Adrenal gland (tissue), 9 donors: ENCODE measurements at regions not wholly inside any gene's neighbourhood (a gene's known extent, or its start where the extent isn't known, plus 50 kb on each side); places are given as distances from the start of the nearest gene placed in this dataset.

Experiments
- DNase-seq, 7 donors: peaks; one replicate each; pipeline ENCODE4 v3.0.0-alpha.2; 2019 to 2020
- H3K27ac ChIP-seq, 5 donors: fragments of 200-600 bp; sonication (generic) in 4 of 5; 1 replicate in 3 of 5; 2 replicates in 2 of 5; pipeline versions ENCODE4 v1.5.1 to v1.8.0; 2016 to 2020; ENCODE audit warnings: mild to moderate bottlenecking in 1 of 5
- H3K27me3 ChIP-seq: fragments of 200-600 bp; 2 replicates; pipeline ENCODE4 v1.8.0; 2021
- H3K36me3 ChIP-seq, 2 donors: fragments of 200-600 bp; replicated peaks in 1 of 2; 1 replicate in 1 of 2; 2 replicates in 1 of 2; pipeline versions ENCODE4 v1.5.1 to v1.8.0; 2018 to 2022
- H3K4me1 ChIP-seq, 2 donors: fragments of 200-600 bp; replicated peaks in 1 of 2; 1 replicate in 1 of 2; 2 replicates in 1 of 2; pipeline versions ENCODE4 v1.5.1 to v1.8.0; 2018 to 2021
- H3K4me3 ChIP-seq, 4 donors: fragments of 200-600 bp; sonication (generic) in 3 of 4; one replicate each; pipeline ENCODE4 v1.5.1; 2016 to 2018
- H3K9me3 ChIP-seq, 3 donors: fragments of 200-600 bp; sonication (generic) in 1 of 3; replicated peaks in 1 of 3; 1 replicate in 2 of 3; 2 replicates in 1 of 3; pipeline versions ENCODE4 v1.5.1 to v1.8.0; 2016 to 2021
- POLR2A ChIP-seq, 2 donors: fragments of 450-650 bp; IDR thresholded peaks; one replicate each; pipeline ENCODE4 v1.6.1; 2017; ENCODE audit warnings: antibody characterized with exemption in 2 of 2, mild to moderate bottlenecking in 2 of 2, moderate library complexity in 1 of 2
- WGBS, 4 donors: extraction: QIAGEN DNeasy Blood & Tissue Kit in 2 of 4; methylation state at CpG; one replicate each; pipeline versions ENCODE4 v1.1.5 to v1.1.7; 2013 to 2017; 5-methylcytosine and 5-hydroxymethylcytosine counted together
- intact Hi-C, 2 donors: fragments of 100-400 bp; cut with DNase I; formaldehyde crosslinking; loops; one replicate each; pipeline versions ENCODE4 v1.14.1 to v1.15.0; 2022 to 2023
- TF ChIP-seq, protein P1 (sequence below), 6 experiments: fragments of 450-650 bp in 4 of 6; fragments of 200-600 bp in 2 of 6; sonication (generic) in 1 of 6; IDR thresholded peaks; 1 replicate in 5 of 6; 2 replicates in 1 of 6; pipeline versions ENCODE4 v1.5.1 to v1.8.0; 2016 to 2021; ENCODE audit warnings: antibody characterized with exemption in 6 of 6, mild to moderate bottlenecking in 2 of 6, moderate library complexity in 1 of 6
- donor health status: healthy with polysubstance abuse.
- donor health status: Bipolar disorder and iron deficiency.
- donor health status: DM: yes; HTN: yes; CAD: no.
- donor health status: DM: no; HTN: no; CAD: no.
- donor health status: DM: no; HTN: no; CAD: no.

DNA sequence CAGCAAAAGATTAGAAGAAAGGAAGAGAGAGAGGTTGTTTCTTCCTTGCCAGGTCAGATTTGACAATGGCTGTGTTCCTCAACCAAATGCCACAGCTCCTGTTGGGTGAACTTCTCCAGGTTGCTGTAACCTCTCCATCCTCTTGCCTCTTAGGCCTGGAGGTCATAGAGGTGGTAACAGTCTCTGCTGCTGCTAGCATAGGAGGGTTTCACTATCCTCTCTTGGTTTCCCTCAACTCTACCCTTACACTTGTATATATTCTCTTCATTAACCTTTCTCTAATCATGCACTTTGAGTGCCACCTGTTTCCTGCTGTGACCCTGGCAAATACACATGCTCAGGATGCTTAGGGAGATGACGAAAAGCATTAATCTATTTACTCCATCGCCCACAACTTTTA, 67.7 kb upstream of the HIF1A start:
- 90 to 96% (median 92%) methylated on average over 2 of the region's 2 CpGs for WGBS, 4 donors
- TF ChIP-seq, protein P1, sequence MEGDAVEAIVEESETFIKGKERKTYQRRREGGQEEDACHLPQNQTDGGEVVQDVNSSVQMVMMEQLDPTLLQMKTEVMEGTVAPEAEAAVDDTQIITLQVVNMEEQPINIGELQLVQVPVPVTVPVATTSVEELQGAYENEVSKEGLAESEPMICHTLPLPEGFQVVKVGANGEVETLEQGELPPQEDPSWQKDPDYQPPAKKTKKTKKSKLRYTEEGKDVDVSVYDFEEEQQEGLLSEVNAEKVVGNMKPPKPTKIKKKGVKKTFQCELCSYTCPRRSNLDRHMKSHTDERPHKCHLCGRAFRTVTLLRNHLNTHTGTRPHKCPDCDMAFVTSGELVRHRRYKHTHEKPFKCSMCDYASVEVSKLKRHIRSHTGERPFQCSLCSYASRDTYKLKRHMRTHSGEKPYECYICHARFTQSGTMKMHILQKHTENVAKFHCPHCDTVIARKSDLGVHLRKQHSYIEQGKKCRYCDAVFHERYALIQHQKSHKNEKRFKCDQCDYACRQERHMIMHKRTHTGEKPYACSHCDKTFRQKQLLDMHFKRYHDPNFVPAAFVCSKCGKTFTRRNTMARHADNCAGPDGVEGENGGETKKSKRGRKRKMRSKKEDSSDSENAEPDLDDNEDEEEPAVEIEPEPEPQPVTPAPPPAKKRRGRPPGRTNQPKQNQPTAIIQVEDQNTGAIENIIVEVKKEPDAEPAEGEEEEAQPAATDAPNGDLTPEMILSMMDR (IDR thresholded peaks at IDR 0.05), result no peak
- TF ChIP-seq POLR2A (IDR thresholded peaks at IDR 0.05), result no peak
- no peaks in the 10 kb centered on the region for H3K36me3 ChIP-seq
- H3K27ac ChIP-seq, result no peak overlapping the region
- DNase-seq, result no peak
- intact Hi-C loops, result no loop called here
- H3K4me1 ChIP-seq, result no peaks in the 10 kb centered on the region
- no peak overlapping the region for H3K4me3 ChIP-seq
- no peaks in the 10 kb centered on the region for H3K9me3 ChIP-seq
- no peaks in the 10 kb centered on the region for H3K27me3 ChIP-seq

DNA sequence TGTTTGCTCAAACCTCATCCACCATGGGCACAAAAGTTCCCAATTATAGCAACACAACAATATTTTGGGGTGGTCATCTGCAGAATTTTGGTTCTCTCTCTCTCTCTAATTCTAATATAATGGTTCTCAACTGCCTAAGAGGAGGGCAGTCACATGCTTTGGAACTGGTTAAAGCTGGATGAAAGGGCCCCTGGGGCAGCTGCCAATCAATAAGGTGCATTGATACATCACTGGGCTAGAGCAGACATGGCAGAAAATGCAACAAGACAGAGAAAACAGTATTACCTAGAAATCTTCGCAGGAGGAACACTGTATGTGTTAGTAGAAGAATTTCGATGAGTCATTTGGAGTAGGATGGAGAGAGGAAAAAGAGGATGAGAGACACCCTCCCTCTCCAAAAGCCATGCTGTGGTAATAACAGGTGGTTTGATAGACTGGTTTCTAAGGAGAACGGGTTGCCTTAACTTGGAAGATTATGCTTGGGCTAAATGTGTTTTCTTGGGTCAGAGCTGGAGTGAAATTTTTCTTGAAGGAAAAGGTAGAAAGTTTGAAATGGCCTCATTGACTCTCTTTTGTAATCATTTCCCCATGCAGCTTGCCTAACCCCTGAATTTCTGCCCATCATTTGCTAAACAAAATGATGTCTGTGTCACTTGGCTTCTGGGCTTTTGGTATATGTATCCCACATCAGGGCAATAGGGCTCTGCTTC, 67.1 kb upstream of the HIF1A start:
- TF ChIP-seq, protein P1 (IDR thresholded peaks at IDR 0.05), result no peak
- TF ChIP-seq POLR2A (IDR thresholded peaks at IDR 0.05), result no peak
- DNase-seq, result no peak
- H3K4me1 ChIP-seq, result no peaks in the 10 kb centered on the region
- intact Hi-C loops, result no loop called here
- H3K9me3 ChIP-seq, result no peaks in the 10 kb centered on the region
- H3K27me3 ChIP-seq, result no peaks in the 10 kb centered on the region
- no peaks in the 10 kb centered on the region for H3K36me3 ChIP-seq
- no peak overlapping the region for H3K4me3 ChIP-seq
- WGBS, 4 donors, result 86 to 97% (median 91%) methylated on average over 3 of the region's 3 CpGs
- H3K27ac ChIP-seq, result no peak overlapping the region

DNA sequence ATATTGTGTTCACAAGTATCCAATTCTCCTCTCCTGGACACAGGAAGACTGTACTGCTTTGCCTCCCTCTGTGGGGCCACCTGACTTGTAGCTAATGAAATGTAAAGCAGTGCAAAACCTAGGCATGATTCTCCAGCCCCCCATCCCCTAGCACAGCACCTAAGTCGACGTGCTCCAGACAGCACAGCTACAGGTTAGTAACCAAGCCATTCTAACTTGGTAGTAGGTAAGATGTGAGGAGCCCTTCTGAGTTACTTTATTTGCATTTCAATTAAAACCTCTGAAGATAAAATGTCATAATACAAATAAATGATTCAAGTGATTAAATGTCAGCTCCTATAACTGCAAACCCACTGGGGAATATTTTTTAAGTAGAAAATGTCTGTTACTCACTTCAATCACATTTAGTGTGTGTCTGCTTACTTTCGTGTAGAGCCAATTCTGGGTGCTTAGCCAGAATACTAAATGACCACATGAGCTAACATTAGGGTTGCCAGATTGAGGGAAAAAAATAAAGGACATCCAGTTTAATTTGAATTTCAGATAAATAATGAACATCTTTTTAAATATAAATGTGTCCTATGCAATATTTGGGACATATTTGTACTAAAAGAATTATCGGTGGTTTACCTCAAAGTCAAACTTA, 64.8 kb upstream of the HIF1A start:
- no peak for DNase-seq
- TF ChIP-seq, protein P1 (IDR thresholded peaks at IDR 0.05), result no peak
- TF ChIP-seq POLR2A (IDR thresholded peaks at IDR 0.05), result no peak
- no peaks in the 10 kb centered on the region for H3K27me3 ChIP-seq
- no peak overlapping the region for H3K27ac ChIP-seq
- H3K9me3 ChIP-seq, result no peaks in the 10 kb centered on the region
- H3K4me3 ChIP-seq, result no peak overlapping the region
- WGBS, 4 donors, result 74 to 88% (median 80%) methylated on average over 4 of the region's 4 CpGs
- no peaks in the 10 kb centered on the region for H3K4me1 ChIP-seq
- intact Hi-C loops, result no loop called here
- no peaks in the 10 kb centered on the region for H3K36me3 ChIP-seq

DNA sequence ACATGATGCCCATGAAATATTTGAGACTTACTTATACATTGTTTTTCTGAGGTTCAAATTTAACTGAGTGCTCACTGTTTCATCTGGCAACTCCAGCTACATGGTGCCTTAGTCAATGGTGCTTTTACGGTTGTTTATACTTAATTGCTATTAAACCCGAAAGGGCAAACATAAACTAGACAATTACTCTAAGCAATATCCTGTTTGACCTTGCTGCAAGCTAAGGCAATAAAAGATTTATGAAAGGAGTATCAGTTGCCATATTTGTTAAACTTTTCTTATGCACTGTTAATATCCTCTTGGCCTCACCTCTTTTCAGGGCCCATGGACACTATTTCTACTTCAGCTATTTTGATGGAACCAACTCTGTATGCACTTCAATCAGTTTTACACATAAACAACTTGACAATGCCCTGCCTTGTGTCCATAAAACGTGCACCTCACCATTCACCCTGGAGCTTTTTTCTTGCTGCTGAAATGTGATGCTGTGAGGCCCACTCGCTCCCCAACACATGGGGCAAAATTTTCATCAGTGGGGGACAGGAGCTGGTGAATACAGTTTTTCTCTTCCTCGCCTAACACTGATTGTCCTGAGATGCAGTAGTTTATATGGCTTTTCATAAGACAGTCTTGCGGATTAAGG, 64.1 kb upstream of the HIF1A start:
- Histone ChIP-seq H3K4me3 (no peak overlapping the region), H3K4me1 (no peaks in the 10 kb centered on the region), H3K36me3 (no peaks in the 10 kb centered on the region), H3K27ac (no peak overlapping the region), H3K9me3 (no peaks in the 10 kb centered on the region), H3K27me3 (no peaks in the 10 kb centered on the region)
- DNase-seq, result no peak
- intact Hi-C loops, result no loop called here
- TF ChIP-seq, protein P1 (IDR thresholded peaks at IDR 0.05), result no peak
- TF ChIP-seq POLR2A (IDR thresholded peaks at IDR 0.05), result no peak
- 82 to 90% (median 85%) methylated on average over 6 of the region's 6 CpGs for WGBS, 4 donors
